Smooth muscle cell (in vitro differentiated cells): ENCODE measurements at regions not wholly inside any gene's neighbourhood (a gene's known extent, or its start where the extent isn't known, plus 50 kb on each side); places are given as distances from the start of the nearest gene placed in this dataset.

Experiments
- DNase-seq: peaks from one replicate; lab custom pipeline; 2025; ENCODE audit not compliant: unreplicated experiment; lab: John Stamatoyannopoulos, UW
- H2AFZ ChIP-seq: fragments of 200-600 bp; sonication (generic); 2 replicates; pipeline ENCODE4 v1.6.0; 2016; ENCODE audit warnings: antibody characterized with exemption, low read depth, mild to moderate bottlenecking
- H3F3A ChIP-seq: fragments of 200-600 bp; sonication (generic); 2 replicates; pipeline ENCODE4 v1.6.0; 2017; ENCODE audit warnings: antibody characterized with exemption, low read depth
- H3K27ac ChIP-seq: fragments of 200-600 bp; sonication (generic); 2 replicates; pipeline ENCODE4 v1.5.1; 2016; ENCODE audit warnings: low read depth, mild to moderate bottlenecking
- H3K27me3 ChIP-seq: fragments of 200-600 bp; sonication (generic); 2 replicates; pipeline ENCODE4 v1.6.1; 2016; ENCODE audit warnings: low read depth, mild to moderate bottlenecking
- H3K36me3 ChIP-seq: fragments of 200-600 bp; sonication (generic); 2 replicates; pipeline ENCODE4 v1.5.1; 2016; ENCODE audit warnings: low read depth
- H3K4me1 ChIP-seq: fragments of 200-600 bp; sonication (generic); 2 replicates; pipeline ENCODE4 v1.5.1; 2016; ENCODE audit warnings: low read depth
- H3K4me2 ChIP-seq: fragments of 200-600 bp; sonication (generic); 2 replicates; pipeline ENCODE4 v1.6.0; 2016; ENCODE audit warnings: mild to moderate bottlenecking
- H3K4me3 ChIP-seq: fragments of 200-600 bp; sonication (generic); 2 replicates; pipeline ENCODE4 v1.5.1; 2016; ENCODE audit warnings: mild to moderate bottlenecking
- H3K79me2 ChIP-seq: fragments of 200-600 bp; sonication (generic); 2 replicates; pipeline ENCODE4 v1.6.0; 2016; ENCODE audit warnings: low read depth, mild to moderate bottlenecking
- H3K9ac ChIP-seq: fragments of 200-600 bp; sonication (generic); 2 replicates; pipeline ENCODE4 v1.6.0; 2016; ENCODE audit warnings: low read depth
- H3K9me3 ChIP-seq: fragments of 200-600 bp; sonication (generic); replicated peaks from 2 replicates; pipeline ENCODE4 v1.5.1; 2016; ENCODE audit warnings: low read depth
- H4K20me1 ChIP-seq: fragments of 200-600 bp; sonication (generic); 2 replicates; pipeline ENCODE4 v1.6.0; 2016; ENCODE audit warnings: low read depth
- CTCF ChIP-seq: fragments of 200-600 bp; sonication (generic); IDR thresholded peaks from 2 replicates; pipeline ENCODE4 v1.5.1; 2017; ENCODE audit warnings: borderline replicate concordance, mild to moderate bottlenecking, antibody characterized with exemption; ENCODE audit not compliant: insufficient read depth, poor library complexity, severe bottlenecking
- WGBS: methylation state at CpG from one replicate; pipeline ENCODE4 v1.1.7; 2016; ENCODE audit warnings: low lambda C conversion rate; 5-methylcytosine and 5-hydroxymethylcytosine counted together

DNA sequence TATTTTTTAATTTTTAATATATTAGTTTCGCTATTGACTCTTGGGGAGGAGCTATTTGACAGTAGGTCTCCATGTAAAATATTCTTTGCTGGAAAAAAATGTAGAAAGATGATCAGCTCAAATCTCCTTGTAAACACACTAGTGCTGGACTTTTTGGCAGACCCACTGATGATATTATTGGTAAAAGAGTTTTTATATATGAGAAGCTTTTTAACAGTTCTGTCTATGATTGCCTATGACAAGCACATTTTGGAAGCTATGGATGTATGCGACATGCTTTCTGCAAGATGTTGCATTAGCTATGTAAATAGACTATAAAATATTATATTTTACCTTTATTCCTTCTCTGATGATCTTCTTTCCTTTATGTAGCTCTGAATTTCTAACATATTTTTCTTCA is 928.5 kb downstream of the DNAJB9 start:
- no peak for TF ChIP-seq CTCF
- Histone ChIP-seq H2AFZ (no peak overlapping the region), H3F3A (no peaks in the 10 kb centered on the region), H4K20me1 (no peaks in the 10 kb centered on the region), H3K4me2 (no peak overlapping the region), H3K36me3 (no peaks in the 10 kb centered on the region), H3K9ac (no peak overlapping the region), H3K4me3 (no peak overlapping the region), H3K27ac (no peak overlapping the region), H3K4me1 (no peaks in the 10 kb centered on the region), H3K27me3 (no peaks in the 10 kb centered on the region), H3K79me2 (no peaks in the 10 kb centered on the region), H3K9me3 (no peaks in the 10 kb centered on the region)
- DNase-seq = no peak
- WGBS = 96% methylated on average over 2 of the region's 2 CpGs

- no peak for DNase-seq
- Histone ChIP-seq H3K36me3 (no peaks in the 10 kb centered on the region), H3K4me1 (no peaks in the 10 kb centered on the region), H3K4me2 (no peak overlapping the region), H3K27ac (no peak overlapping the region), H3K79me2 (no peaks in the 10 kb centered on the region), H3K9me3 (no peaks in the 10 kb centered on the region), H2AFZ (peak overlapping the region; percentile 11), H3K27me3 (no peaks in the 10 kb centered on the region), H4K20me1 (no peaks in the 10 kb centered on the region), H3K4me3 (no peak overlapping the region), H3F3A (no peaks in the 10 kb centered on the region), H3K9ac (no peak overlapping the region)
- WGBS = 94% methylated on average over 2 of the region's 2 CpGs
- no peak for TF ChIP-seq CTCF
Observed at GRCh38 chr7:109503421-109503820, 933.7 kb downstream of the DNAJB9 start.

DNA sequence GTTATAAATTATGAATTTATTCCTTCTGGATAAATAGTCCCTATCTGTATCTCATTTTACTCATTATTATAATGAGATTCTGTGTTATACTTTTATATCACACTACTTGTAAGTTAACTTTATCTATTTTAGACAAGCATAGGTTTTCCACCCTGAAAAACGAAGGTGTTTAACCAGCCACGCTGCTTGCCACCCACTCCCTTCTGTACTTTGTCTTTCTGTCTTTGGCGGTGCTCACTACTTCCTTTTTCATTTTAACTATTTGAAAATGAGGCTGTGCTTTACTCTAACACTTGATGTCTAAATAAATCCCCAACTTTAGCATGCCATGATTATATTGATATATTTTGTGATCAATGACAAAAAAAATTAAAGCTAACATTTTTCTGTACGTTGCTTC is 952.9 kb downstream of the DNAJB9 start:
- no peak for TF ChIP-seq CTCF
- H3K4me2 ChIP-seq = no peak overlapping the region
- H3K36me3 ChIP-seq = no peaks in the 10 kb centered on the region
- H3K9ac ChIP-seq = no peak overlapping the region
- H3K4me3 ChIP-seq = no peak overlapping the region
- no peak overlapping the region for H3K27ac ChIP-seq
- DNase-seq = no peak
- H3F3A ChIP-seq = no peaks in the 10 kb centered on the region
- 91% methylated on average over 4 of the region's 4 CpGs for WGBS
- no peaks in the 10 kb centered on the region for H3K4me1 ChIP-seq
- no peaks in the 10 kb centered on the region for H3K27me3 ChIP-seq
- no peaks in the 10 kb centered on the region for H3K79me2 ChIP-seq
- no peaks in the 10 kb centered on the region for H3K9me3 ChIP-seq
- no peak overlapping the region for H2AFZ ChIP-seq
- H4K20me1 ChIP-seq = no peaks in the 10 kb centered on the region

- no peak for DNase-seq
Observed at GRCh38 chr7:109527833-109528232, 958.2 kb downstream of the DNAJB9 start.

More at GRCh38 chr7:109527833-109528232, 958.2 kb downstream of the DNAJB9 start:
- H3K27ac ChIP-seq = no peak overlapping the region
- no peaks in the 10 kb centered on the region for H4K20me1 ChIP-seq
- H3K4me1 ChIP-seq = no peaks in the 10 kb centered on the region
- H2AFZ ChIP-seq = no peak overlapping the region
- H3K9me3 ChIP-seq = no peaks in the 10 kb centered on the region
- H3K9ac ChIP-seq = no peak overlapping the region
- H3K4me2 ChIP-seq = no peak overlapping the region
- H3F3A ChIP-seq = no peaks in the 10 kb centered on the region
- TF ChIP-seq CTCF = no peak
- H3K4me3 ChIP-seq = no peak overlapping the region
- no peaks in the 10 kb centered on the region for H3K79me2 ChIP-seq
- no peaks in the 10 kb centered on the region for H3K27me3 ChIP-seq
- H3K36me3 ChIP-seq = no peaks in the 10 kb centered on the region
